HepG2 (cell line): ENCODE measurements at regions not wholly inside any gene's neighbourhood (a gene's known extent, or its start where the extent isn't known, plus 50 kb on each side); places are given as distances from the start of the nearest gene placed in this dataset.

Source experiments
- NFATC3 ChIP-seq: sonication (generic); formaldehyde crosslinking; IDR thresholded peaks from 2 replicates; pipeline ENCODE4 v1.5.1; 2020; ENCODE audit warnings: mild to moderate bottlenecking, missing genetic modification reagents
- SUZ12 ChIP-seq: fragments of 150-350 bp; IDR thresholded peaks from 2 replicates; pipeline ENCODE4 v1.6.1; 2014; ENCODE audit warnings: low read depth, low read length
- ZNF770 ChIP-seq: sonication (generic); formaldehyde crosslinking; IDR thresholded peaks from 2 replicates; pipeline ENCODE4 v1.5.0; 2020; ENCODE audit warnings: mild to moderate bottlenecking, missing genetic modification reagents

- no peak for TF ChIP-seq NFATC3
- TF ChIP-seq SUZ12 = no peak
- TF ChIP-seq ZNF770 = no peak
Measured at GRCh38 chr14:61644175-61644574, 51.1 kb upstream of the HIF1A start.
